ENCODE measurements at regions not wholly inside any gene's neighbourhood (a gene's known extent, or its start where the extent isn't known, plus 50 kb on each side); places are given as distances from the start of the nearest gene placed in this dataset.

DNA sequence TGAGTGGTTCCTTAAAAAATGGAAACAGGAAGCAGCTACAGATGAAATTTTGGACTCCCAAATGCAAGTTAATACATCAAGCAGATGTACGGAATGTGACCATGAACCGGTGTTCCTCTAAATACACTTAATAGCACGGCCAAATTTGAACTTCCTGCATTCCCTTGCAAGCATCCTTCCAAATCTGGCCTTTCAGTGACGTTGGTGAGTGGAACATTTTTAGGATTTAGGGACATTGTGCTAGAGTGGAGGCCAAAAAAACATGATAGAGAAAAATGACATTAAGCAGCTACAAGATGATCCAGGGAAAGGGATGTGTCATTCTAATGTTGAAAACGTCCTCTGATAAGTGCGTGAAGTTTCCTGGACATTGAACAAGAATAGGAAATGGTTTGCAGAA lies 62.1 kb downstream of the CTAGE1 start:
- DNase-seq (ENCODE audit: low read depth in 2 of 2, low spot score in 1 of 2): no peak

DNA sequence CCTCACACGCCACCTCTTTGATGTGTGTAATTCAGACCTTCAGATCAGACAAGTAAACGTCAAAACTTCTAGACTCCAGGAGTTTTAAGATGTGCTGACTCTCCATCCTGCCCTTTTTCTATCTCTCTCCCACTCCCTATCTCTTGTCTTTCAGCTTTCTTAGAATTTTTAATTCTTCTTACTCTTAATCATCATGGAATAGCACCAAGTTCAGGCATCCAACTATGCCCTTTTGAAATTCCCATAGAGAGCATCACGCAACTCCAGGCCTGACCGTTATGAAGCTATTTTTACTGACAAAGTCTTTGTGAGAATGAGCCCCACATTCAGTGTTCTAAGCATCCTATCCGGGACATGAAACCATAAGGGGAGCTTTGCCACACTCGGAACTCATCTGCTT lies 62.6 kb downstream of the CTAGE1 start:
- no peak for DNase-seq (ENCODE audit: low read depth in 2 of 2, low spot score in 1 of 2)

DNA sequence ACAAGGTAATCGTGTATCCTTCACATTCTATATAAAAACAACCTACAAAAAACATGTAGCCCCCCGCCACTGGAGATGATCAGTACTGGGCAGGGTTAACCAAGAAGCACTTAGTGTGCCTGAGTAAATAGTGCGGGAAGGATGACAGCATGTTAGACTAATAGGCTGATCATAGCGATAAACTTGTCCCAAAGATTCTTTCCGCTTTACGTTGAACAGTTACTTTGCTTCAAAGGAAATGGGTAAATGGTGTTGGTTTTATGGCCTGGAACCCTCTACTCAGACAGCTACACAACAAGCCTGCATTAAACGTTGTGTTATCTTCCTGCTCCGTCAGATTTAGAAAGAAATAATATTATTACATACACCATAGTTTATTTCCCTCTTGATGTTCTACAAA lies 67.7 kb downstream of the CTAGE1 start:
- DNase-seq (ENCODE audit: low read depth in 2 of 2, low spot score in 1 of 2): no peak

DNA sequence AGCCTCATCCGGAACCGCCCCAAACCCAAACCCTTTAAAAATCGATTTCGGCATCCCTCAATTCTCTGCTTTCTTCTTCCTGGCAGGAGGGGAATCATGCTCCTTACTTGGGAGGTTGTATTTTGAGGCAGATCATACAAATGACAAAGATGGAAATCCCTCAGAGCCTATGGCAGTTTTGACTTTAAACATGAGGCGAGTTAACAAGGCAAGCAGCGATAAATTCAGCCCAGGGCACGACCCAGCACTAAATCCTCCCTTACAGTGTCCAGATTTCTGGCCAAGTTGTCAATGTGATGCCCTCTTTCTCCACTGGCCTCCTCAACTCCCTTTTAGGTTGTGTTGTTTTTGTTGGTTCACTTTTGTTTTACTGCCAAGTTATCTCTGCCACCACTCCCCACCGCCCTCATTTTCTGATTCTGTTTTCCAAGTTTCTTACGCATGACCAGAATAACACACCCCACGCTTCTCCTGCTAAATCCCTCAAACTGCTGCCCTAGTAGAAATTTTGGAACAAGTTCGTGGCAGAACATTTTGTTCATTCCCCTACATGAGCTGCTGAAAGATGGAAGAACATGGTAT lies 68.3 kb downstream of the CTAGE1 start:
- no peak for DNase-seq (ENCODE audit: low read depth in 2 of 2, low spot score in 1 of 2)

DNA sequence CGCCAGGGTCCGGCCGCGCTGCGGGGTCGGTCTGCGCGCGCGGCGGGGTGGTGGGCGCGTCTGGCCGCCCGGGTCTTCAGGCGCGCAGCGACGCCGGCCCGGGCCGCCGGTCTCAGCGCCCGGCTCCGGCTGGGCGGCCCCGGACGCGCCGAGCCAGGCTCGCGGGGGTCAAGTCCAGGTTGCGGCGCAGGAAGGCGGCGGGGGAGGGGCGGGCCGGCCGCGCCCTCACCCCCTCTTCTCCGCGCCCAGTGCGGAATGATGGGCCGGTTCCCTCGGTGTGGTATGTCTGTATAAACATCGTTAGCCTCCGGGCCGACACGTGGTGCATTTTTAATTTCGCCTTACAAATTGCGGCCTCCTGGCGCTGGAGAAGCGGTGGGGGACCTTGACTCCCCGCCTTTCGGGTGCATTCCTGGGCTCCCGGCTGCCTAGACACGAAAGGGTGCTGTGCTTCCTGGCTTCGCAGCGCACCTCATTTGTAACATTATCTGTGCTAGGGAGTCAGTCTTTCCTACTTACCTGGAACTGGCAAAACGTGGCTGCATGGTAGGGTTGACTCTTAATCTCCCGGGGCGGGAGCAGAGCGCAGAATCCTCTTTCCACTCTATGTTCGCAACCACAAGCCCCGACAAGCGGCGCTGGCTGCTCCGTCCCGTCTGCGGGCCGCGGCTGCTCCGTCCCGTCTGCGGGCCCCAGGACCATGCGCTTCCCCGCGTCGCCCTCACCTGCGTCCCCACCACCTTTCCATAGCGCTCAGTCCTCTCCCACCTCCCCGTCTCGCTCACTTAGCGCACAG lies 69.0 kb downstream of the CTAGE1 start:
- DNase-seq (ENCODE audit: low read depth in 2 of 2, low spot score in 1 of 2): no peak

DNA sequence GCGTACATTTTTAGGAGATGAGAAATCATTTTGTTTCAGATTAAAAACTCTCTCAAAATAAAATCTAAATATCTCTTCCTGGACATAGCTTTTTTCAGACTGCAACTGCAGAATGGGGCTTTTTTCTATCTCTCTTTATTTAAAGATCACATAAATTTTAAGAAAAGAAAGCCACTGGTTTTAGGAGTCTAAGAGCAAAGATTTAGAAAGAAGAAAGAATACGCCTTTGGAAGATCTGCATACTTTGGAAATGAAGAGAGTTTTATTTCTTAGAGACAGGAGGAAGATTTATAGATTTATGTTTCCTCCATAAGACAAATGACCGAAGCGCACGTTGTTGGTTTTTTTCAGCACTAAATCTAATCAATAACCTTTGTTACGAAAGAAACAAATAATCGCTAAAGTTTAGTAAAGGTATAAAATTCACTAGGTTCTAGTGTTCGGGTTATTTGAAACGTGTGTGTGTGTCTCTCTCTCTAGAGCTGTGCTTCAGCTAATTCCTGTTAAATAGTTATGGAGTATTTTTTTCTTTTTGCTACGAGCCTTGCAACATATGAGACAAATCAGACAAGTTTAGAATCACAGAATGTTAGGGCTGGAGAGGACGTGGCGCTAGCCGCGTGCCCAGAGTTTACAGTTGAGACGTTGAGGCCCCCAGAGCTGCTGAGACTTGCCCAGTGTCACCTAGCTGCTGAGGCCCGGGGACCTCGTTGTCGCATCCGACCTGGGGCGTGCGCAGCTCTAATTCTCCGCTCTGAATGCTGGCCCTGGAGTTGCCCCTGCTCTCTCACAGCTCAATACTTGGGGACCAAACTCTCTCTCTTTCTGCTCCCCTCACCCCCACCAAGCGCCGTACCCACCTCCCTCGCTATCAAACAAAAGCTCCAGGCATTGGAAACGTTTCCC lies 69.9 kb downstream of the CTAGE1 start:
- DNase-seq (ENCODE audit: low read depth in 2 of 2, low spot score in 1 of 2): no peak

DNA sequence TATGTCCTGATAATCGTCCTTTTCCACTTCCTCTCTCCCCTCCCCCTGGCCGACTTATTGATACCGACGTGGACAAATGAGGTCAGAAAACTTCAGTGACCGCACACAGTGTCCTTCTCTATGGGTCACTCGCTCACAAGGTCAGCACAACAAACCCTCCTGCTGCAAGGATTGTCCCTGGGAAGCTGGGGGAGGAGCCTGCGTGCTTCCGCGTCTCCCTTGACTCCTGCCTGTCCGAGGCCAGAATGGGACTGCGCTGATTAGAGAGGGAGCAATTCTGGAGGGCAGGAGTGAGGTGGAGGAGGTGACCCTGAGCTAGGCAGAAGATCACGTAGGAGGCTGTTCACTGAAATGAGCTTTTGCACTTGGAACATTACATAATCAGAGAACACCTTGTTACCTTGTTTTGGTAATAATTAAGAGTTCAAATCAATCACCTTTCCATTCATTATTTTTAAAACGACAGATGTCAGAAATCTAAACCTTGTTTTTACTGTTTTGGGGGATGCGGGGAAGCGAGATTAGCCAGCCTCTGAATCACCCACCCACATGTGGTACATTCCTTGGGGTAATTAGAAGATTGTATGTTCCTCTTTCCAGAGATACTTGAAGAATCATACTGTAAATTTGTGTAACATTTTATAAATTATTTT lies 70.6 kb downstream of the CTAGE1 start:
- DNase-seq (ENCODE audit: low read depth in 2 of 2, low spot score in 1 of 2): no peak

DNA sequence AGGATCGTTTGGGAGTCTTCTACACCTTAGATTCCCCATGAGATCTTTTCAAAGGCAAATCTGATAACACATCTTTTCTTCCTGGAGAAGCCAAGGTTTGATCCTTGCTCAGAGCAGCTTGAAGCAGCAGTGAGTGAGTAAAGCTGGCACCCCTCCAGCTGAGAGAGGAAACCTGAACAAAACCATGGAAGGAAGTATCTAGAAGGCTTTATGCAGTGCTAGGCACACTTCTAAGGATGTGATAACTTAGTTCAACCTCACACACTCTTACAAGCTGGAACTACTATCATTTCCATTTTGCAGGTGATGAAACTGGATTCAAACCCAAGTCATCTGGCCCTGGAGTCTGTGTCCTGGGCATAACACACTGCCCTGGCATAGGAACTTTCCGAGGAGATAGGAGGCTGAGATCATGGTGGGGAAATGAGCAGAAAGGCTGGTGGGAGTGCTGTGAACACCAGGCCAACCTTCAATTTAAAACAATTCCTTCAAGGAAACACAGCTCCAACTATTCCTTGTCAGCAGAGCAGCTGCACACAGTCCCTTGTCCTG lies 71.2 kb downstream of the CTAGE1 start:
- peak in 1 of 2 donors; percentile 18 for DNase-seq (ENCODE audit: low read depth in 2 of 2, low spot score in 1 of 2)

DNA sequence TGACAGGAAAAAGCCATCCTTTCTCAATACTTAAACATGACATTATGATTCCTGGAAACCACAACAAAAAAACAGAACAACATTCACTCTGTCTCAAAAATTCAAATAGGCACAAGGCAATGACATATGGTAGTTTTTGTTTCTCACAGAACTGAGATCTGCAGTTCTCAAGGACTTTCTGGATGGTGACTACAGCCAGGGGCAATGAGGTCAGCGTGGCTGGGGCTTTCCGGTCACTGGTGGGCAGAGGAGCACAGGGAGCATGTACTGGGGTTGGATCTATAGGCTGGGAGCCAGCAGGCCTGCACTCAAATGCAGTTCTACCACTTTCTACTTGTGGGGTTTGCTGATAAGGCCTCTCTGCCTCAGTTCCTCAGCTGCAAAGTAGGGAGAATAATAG lies 72.0 kb downstream of the CTAGE1 start:
- DNase-seq (ENCODE audit: low read depth in 2 of 2, low spot score in 1 of 2): no peak

DNA sequence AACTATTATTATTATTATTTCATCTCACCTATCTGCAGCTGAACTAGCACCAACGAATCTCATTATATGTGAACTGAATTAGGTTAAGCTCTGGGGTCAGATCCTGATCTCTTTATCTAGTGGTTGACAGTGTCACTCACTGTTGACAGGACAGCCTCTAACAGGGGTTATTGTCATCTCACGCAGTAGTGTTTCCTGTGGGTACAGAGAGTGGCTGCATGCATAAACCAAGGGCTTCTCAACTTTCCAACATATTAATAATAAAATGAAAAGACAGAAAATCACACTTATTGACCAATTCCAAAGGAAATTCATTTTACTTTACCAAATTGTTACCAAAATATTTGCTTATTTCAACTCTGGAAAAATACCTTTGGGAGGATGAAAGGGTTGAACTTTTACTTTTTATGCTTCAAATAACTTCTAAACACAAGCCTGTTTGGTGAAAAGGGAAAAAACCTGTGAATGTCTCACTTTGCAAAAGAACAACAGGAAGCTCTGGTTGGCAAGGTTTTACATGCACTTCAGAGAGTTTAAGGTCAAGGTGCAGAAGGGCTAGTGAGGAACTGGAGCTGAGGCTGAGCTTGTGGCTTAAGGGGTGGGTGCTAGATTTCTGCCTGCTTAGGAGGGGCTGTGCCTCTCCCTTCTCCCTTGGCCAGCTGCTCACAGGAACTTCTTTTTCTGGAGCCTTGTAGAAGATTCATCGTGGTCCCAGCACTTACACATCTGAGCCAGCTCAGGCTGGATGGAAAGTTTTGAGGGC lies 72.6 kb downstream of the CTAGE1 start:
- no peak for DNase-seq (ENCODE audit: low read depth in 2 of 2, low spot score in 1 of 2)

DNA sequence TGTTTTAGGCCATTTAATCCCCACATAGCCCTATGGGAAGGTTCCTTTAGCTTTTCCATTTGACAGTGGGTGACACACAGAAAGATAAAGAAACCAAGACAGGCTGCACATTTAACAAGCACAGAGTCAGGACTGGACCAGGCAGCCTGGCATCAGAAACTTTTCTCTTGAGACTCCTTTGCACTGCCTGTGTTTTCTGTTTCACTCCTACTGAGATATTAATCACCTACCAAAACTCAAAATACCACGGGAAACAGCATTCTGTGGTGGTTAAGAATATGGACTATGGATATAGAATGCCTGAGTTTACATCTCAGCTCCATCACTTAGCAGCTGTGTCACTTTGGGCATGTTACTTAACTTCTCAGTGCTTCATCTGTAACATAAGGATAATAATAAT lies 73.3 kb downstream of the CTAGE1 start:
- no peak for DNase-seq (ENCODE audit: low read depth in 2 of 2, low spot score in 1 of 2)

DNA sequence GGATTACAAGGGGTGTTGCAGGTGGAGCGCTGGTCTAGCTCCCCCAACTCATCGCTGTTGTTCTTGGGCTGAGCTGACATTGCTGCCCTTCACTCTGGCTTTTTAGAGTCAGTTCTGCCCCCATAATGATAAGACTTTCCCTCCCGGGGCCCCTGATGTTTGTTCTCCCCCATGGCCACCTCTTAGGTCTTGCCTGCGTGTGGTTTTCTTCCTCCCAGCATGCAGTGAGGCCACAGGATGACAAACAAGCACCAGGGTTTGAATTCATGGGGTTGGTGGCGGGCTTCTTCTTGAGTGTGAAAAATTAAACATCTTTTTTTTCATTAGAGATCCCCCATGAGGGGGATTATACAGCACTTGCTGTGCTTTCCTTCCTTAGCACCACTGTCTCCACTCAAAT lies 74.1 kb downstream of the CTAGE1 start:
- no peak for DNase-seq (ENCODE audit: low read depth in 2 of 2, low spot score in 1 of 2)

DNA sequence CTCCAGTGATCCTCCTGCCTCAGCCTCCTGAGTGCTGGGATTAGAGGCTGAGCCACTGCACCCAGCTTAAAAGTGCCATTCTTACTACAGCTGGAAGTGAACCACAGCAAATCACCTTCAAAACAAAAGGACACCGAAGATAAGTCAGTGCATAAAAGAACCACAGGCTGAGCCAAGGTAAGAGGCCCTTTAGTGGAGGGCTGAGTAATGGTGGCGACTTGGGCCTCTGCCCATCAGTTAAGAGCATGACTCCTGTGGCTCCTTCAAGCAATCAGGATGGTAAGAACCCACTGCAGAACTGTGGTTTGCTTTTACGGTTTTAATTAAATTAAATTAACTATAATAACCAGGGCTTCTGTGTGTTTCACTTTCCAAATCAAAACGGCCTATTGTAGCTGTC lies 75.1 kb downstream of the CTAGE1 start:
- no peak for DNase-seq (ENCODE audit: low read depth in 2 of 2, low spot score in 1 of 2)

DNA sequence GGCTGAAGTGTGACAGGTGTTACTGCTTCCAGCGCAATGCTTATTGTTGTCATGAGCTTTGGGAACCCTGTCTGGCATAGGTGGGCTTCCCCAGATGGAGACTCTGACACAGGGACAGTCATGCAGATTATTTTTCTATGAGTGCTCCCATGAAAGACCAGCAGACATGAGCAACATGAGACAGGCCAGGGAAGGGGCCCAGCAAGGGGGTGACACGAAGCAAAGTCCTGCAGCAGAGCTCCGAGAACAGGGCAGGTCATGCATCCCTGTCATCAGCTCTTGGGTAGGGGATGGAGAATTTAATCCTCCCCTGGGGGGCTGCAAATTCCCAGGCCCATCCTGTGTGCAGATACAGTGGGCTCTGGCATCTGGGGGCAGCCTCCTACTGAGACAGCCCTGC lies 77.4 kb downstream of the CTAGE1 start:
- no peak for DNase-seq (ENCODE audit: low read depth in 2 of 2, low spot score in 1 of 2)

DNA sequence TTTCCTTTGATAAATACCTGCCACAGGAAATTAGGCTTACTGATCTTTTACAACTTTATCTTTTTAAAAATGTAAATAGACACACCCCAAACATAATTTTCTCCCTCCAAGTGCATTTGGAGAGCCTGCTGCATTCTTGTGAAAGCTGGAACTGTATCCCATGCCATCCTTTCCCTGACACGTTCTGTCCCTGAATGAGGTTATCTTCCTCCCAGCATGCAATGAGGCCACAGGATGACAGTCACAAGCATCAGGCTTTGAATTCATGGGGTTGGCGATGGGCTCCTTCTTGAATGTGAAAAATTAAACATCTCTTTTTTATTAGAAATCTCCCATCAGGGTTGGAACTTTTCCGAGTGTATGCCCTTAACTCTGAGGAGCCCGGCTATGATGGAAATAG lies 77.8 kb downstream of the CTAGE1 start:
- DNase-seq (ENCODE audit: low read depth in 2 of 2, low spot score in 1 of 2): no peak

DNA sequence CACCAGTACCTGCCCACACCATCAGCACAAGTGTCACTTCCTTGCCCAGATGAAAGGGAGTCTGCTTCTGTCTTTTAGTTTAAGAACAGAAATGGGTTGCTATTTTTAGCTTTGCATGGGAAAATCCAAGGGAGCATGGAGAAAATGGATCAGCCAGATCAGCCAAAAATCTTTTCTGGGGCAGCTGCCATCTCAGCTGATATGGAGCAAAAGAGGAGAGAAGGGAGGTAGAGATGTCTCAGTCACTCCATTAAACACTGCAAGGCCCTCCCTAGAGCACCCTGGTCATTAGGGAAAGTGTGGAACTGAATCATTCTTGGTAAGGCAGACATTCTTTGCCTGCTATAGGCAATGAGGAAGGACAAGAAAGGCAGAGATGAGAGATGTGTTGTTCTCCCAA lies 79.9 kb downstream of the CTAGE1 start:
- DNase-seq (ENCODE audit: low read depth in 2 of 2, low spot score in 1 of 2): no peak

DNA sequence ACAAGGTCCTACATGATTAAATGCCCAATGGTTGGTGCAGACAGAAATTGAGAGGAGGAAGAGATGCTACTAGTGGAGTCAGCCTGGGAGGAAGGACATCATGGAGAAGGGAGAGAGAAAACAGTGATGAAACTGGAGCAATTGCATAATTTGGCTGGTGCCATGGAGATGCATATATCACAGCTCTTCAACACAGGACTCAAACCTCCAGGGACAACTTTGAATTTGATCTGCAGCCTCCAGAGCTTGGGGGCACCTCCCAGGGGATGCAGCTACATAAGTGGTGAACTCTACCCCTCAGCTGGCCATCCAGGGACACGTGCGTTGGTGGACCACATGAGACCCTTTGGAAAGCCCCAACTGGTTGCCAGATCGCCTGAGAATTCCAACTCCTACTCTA lies 80.4 kb downstream of the CTAGE1 start:
- no peak for DNase-seq (ENCODE audit: low read depth in 2 of 2, low spot score in 1 of 2)

DNA sequence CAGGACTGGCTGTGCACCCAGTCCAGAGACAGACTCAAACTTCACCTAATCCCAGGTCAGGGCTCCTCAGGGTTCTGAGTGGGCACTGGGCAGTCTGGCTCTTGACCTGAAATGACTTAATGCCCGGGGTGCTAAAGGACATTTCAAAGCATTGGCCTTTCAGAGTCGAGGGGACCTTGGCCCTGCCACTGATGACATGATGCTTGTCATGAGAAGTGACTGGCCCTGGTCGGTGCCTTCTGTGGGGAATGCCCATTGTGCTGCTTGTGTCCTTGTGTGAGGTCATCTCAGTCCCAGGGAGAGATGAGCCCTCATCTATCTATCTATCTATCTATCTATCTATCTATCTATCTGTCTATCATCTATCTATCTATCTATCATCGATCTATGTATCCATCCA lies 81.3 kb downstream of the CTAGE1 start:
- DNase-seq (ENCODE audit: low read depth in 2 of 2, low spot score in 1 of 2): no peak

DNA sequence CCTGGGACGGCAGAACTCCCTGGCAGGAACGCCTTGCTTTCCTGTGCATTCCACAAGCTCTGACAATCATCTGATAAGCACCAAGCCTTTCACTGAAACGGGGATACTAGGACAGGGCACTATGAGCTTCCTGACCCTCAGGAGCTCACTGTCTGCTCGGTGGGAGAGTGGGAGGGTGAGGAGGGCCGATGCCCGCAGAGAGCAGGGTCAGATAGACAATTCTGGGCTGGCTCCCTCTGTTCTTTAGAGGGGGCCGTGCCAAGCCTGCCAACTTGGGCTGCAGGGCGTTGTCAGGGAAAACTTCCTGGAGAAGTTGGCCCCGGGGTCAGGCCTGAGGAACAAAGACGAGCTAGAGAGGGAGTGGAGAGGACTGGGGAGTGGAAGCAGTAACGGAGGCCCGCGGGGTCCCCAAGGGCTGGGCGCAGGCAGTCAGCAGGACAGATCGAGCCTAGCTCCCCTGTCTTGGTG lies 82.0 kb downstream of the CTAGE1 start:
- no peak for DNase-seq (ENCODE audit: low read depth in 2 of 2, low spot score in 1 of 2)

DNA sequence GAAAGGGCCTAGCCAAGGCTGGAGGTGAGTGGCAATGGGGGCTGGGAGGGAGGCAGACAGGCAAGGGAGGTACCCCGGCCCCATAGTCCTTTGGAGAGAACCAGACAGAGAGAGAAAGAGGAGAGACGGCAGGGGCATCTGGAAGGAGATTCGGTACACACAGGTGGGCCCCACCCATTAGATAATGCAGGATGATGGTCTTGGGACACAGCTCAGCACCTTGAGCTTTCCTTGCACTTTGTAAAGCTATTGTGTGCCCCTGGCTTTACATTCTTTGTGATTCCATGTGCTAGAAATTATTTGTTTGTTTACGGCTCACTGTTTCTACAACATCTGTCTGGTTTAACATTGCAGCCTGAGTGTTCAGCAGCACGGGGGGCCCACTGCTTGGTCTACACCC lies 83.1 kb downstream of the CTAGE1 start:
- DNase-seq (ENCODE audit: low read depth in 2 of 2, low spot score in 1 of 2): no peak
